Neuronal stem cell (in vitro differentiated cells): ENCODE measurements at regions not wholly inside any gene's neighbourhood (a gene's known extent, or its start where the extent isn't known, plus 50 kb on each side); places are given as distances from the start of the nearest gene placed in this dataset.
A peak's percentile ranks its signal among the peaks of the same experiment; 100 is the strongest.

Experiments
- DNase-seq: peaks from one replicate; pipeline ENCODE4 v3.0.0-alpha.2; 2013; ENCODE audit warnings: low spot score
- H2AFZ ChIP-seq: one replicate; pipeline ENCODE4 v1.6.1; 2013; ENCODE audit warnings: mild to moderate bottlenecking, low read length, inconsistent platforms
- H2AK5ac ChIP-seq: 2 replicates; pipeline ENCODE4 v1.6.1; 2013; ENCODE audit warnings: low read depth, mild to moderate bottlenecking, inconsistent platforms, low read length, moderate library complexity, mixed read lengths
- H2BK120ac ChIP-seq: 2 replicates; pipeline ENCODE4 v1.6.1; 2013; ENCODE audit warnings: low read depth, mild to moderate bottlenecking, inconsistent platforms, low read length, moderate library complexity, mixed read lengths
- H2BK12ac ChIP-seq: one replicate; pipeline ENCODE4 v1.6.1; 2013; ENCODE audit warnings: low read length, inconsistent platforms
- H2BK15ac ChIP-seq: 2 replicates; pipeline ENCODE4 v1.6.1; 2013; ENCODE audit warnings: mild to moderate bottlenecking, low read length, inconsistent platforms, mixed read lengths
- H2BK5ac ChIP-seq: one replicate; pipeline ENCODE4 v1.6.1; 2013; ENCODE audit warnings: inconsistent platforms, mild to moderate bottlenecking, low read length, moderate library complexity
- H3K14ac ChIP-seq: one replicate; pipeline ENCODE4 v1.6.1; 2013; ENCODE audit warnings: low read length, inconsistent platforms
- H3K18ac ChIP-seq: 2 replicates; pipeline ENCODE4 v1.6.1; 2013; ENCODE audit warnings: low read length, inconsistent platforms
- H3K23ac ChIP-seq: 2 replicates; pipeline ENCODE4 v1.6.1; 2013; ENCODE audit warnings: low read depth, mild to moderate bottlenecking, mixed read lengths, low read length, inconsistent platforms; ENCODE audit not compliant: poor library complexity
- H3K27ac ChIP-seq: replicated peaks from 3 replicates; pipeline ENCODE4 v1.5.1; 2013; ENCODE audit warnings: low read length, inconsistent platforms
- H3K27me3 ChIP-seq, 3 experiments: 2 replicates each; pipeline ENCODE4 v1.6.1; 2013; ENCODE audit warnings: low read length in 3 of 3, mild to moderate bottlenecking in 2 of 3, inconsistent platforms in 1 of 3, low read depth in 1 of 3, mixed read lengths in 1 of 3, moderate library complexity in 1 of 3; ENCODE audit not compliant: control insufficient read depth in 3 of 3, insufficient read depth in 3 of 3
- H3K36me3 ChIP-seq, 2 donors: replicated peaks in 1 of 2; 2 replicates each; pipeline ENCODE4 v1.6.1; 2013; ENCODE audit warnings: low read length in 2 of 2; ENCODE audit not compliant: control insufficient read depth in 2 of 2, insufficient read depth in 2 of 2
- H3K4ac ChIP-seq: 2 replicates; pipeline ENCODE4 v1.6.1; 2013; ENCODE audit warnings: inconsistent platforms, mild to moderate bottlenecking, low read length, moderate library complexity
- H3K4me1 ChIP-seq, 2 donors: 1 replicate in 1 of 2; 2 replicates in 1 of 2; pipeline ENCODE4 v1.6.1; 2013; ENCODE audit warnings: low read length in 2 of 2, low read depth in 1 of 2; ENCODE audit not compliant: control insufficient read depth in 2 of 2, insufficient read depth in 1 of 2
- H3K4me2 ChIP-seq: one replicate; pipeline ENCODE4 v1.6.1; 2013; ENCODE audit warnings: mild to moderate bottlenecking, low read length, inconsistent platforms; ENCODE audit not compliant: insufficient read depth, poor library complexity, severe bottlenecking
- H3K4me3 ChIP-seq, 2 donors: 2 replicates each; pipeline ENCODE4 v1.5.1; 2013; ENCODE audit warnings: low read length in 2 of 2, mild to moderate bottlenecking in 2 of 2, inconsistent platforms in 1 of 2, moderate library complexity in 1 of 2
- H3K79me1 ChIP-seq: one replicate; pipeline ENCODE4 v1.6.1; 2013; ENCODE audit warnings: low read depth, mild to moderate bottlenecking, inconsistent platforms, low read length, moderate library complexity
- H3K9ac ChIP-seq: one replicate; pipeline ENCODE4 v1.6.1; 2013; ENCODE audit warnings: mild to moderate bottlenecking, low read depth, low read length, inconsistent platforms; ENCODE audit not compliant: poor library complexity
- H3K9me3 ChIP-seq, 2 donors: replicated peaks in 1 of 2; 2 replicates each; pipeline versions ENCODE3 to v1.6.1; 2013; ENCODE audit warnings: low read length in 2 of 2, mild to moderate bottlenecking in 2 of 2, inconsistent platforms in 1 of 2, low read depth in 1 of 2, mixed read lengths in 1 of 2, moderate library complexity in 1 of 2; ENCODE audit not compliant: control insufficient read depth in 2 of 2, insufficient read depth in 1 of 2
- H4K8ac ChIP-seq: one replicate; pipeline ENCODE4 v1.6.1; 2013; ENCODE audit warnings: low read depth, mild to moderate bottlenecking, inconsistent platforms, low read length, moderate library complexity
- H4K91ac ChIP-seq: one replicate; pipeline ENCODE4 v1.6.1; 2013; ENCODE audit warnings: low read length, low read depth, mild to moderate bottlenecking, inconsistent platforms; ENCODE audit not compliant: poor library complexity
- WGBS, 2 donors: extraction: QIAGEN DNeasy Blood & Tissue Kit; methylation state at CpG; one replicate each; pipeline ENCODE4 v1.1.7; 2013; ENCODE audit warnings: missing lambda C conversion rate in 2 of 2, mixed read lengths in 1 of 2; ENCODE audit not compliant: insufficient read length in 2 of 2, insufficient replicate concordance in 1 of 2; ENCODE audit errors: extremely low coverage in 2 of 2; 5-methylcytosine and 5-hydroxymethylcytosine counted together

- H3K4ac ChIP-seq = no peak overlapping the region
- H3K27me3 ChIP-seq = no peaks in the 10 kb centered on the region
- no peak overlapping the region for H4K91ac ChIP-seq
- H3K4me1 ChIP-seq = peaks cover 13 to 14% of the 10 kb centered on the region in 2 donors
- H3K9ac ChIP-seq = no peak overlapping the region
- no peaks in the 10 kb centered on the region for H3K36me3 ChIP-seq
- no peaks in the 10 kb centered on the region for H3K9me3 ChIP-seq
- no peak overlapping the region for H3K27ac ChIP-seq
- no peak overlapping the region for H3K23ac ChIP-seq
- H3K14ac ChIP-seq = no peak overlapping the region
- H2BK5ac ChIP-seq = no peak overlapping the region
- no peak overlapping the region for H3K4me2 ChIP-seq
- H3K79me1 ChIP-seq = no peaks in the 10 kb centered on the region
- no peak overlapping the region for H2BK12ac ChIP-seq
- DNase-seq = no peak
- no peak overlapping the region for H2BK15ac ChIP-seq
- WGBS, 2 donors = no CpG with 5 or more reads among the region's 4 CpGs
- no peak overlapping the region for H4K8ac ChIP-seq
- no peak overlapping the region for H3K4me3 ChIP-seq
- H3K18ac ChIP-seq = no peak overlapping the region
- peak overlapping the region; percentile 81 for H2AFZ ChIP-seq
- H2AK5ac ChIP-seq = no peak overlapping the region
- no peak overlapping the region for H2BK120ac ChIP-seq
These were observed 227.4 kb downstream of the UACA start for GRCh38 chr15:70535955-70536338.

DNA sequence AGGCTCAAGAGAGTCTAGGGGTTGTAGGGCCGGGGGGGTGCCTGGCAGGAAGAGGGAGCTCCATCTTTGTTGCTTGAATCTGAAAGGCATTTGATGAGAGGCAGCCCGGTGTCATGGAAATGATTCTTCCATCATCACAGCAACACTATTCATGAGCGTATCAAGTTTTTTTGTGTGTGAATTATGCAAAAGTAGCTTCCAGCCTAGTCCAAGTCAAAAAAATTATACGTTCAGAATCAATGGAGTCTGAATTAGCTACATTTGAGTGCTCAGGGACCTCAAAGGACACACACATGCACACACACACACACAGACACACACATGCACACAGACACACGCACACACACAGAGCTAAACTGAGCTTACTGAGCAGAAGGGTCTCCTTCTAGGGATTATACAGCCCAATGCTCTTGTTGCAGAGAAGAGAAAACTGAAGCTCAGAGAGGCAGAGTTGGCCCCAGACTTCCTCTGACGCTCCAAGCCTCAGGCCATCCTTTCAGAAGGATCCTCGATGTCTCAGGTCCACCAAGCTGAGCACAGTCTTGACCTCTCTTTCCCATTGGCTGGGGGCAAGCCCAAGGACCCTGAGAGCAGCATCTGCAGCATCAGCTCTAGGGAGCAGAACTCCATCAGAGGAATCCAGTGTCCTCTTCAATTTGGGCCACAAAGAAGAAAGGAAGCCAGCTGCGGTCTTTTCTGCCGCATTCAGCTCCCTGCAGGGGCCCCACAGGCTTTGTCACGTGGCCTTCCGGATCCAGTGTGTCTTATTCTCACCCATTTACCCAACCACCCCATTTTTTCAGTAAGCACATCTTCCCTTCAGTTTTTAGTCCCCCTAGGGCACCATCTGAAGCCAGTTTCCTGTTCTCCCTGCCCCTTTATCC, 228.0 kb downstream of the UACA start:
- H3K27me3 ChIP-seq = no peaks in the 10 kb centered on the region
- H3K4me1 ChIP-seq = peaks cover 13 to 14% of the 10 kb centered on the region in 2 donors
- H3K4me3 ChIP-seq = no peak overlapping the region
- no peak overlapping the region for H3K9ac ChIP-seq
- no peak overlapping the region for H3K14ac ChIP-seq
- no peak for DNase-seq
- H2AK5ac ChIP-seq = no peak overlapping the region
- no CpG with 5 or more reads among the region's 11 CpGs for WGBS, 2 donors
- no peak overlapping the region for H4K91ac ChIP-seq
- no peak overlapping the region for H2BK12ac ChIP-seq
- H3K23ac ChIP-seq = no peak overlapping the region
- no peak overlapping the region for H2BK120ac ChIP-seq
- H2BK15ac ChIP-seq = no peak overlapping the region
- H2BK5ac ChIP-seq = no peak overlapping the region
- H4K8ac ChIP-seq = no peak overlapping the region
- H3K4me2 ChIP-seq = no peak overlapping the region
- no peaks in the 10 kb centered on the region for H3K36me3 ChIP-seq
- H3K18ac ChIP-seq = peak overlapping the region; percentile 45
- H3K79me1 ChIP-seq = no peaks in the 10 kb centered on the region
- H3K27ac ChIP-seq = no peak overlapping the region
- no peak overlapping the region for H3K4ac ChIP-seq
- H3K9me3 ChIP-seq = no peaks in the 10 kb centered on the region
- H2AFZ ChIP-seq = peak overlapping the region; percentile 81

GRCh38 chr15:70533931-70534742, 229.2 kb downstream of the UACA start:
- Histone ChIP-seq H3K27me3 (no peaks in the 10 kb centered on the region), H3K4ac (no peak overlapping the region), H4K91ac (no peak overlapping the region), H3K14ac (no peak overlapping the region), H3K27ac (no peak overlapping the region), H3K18ac (no peak overlapping the region), H2BK120ac (no peak overlapping the region), H2BK15ac (no peak overlapping the region), H3K9ac (no peak overlapping the region), H3K4me3 (no peak overlapping the region), H2AFZ (no peak overlapping the region), H4K8ac (no peak overlapping the region), H3K4me2 (no peak overlapping the region), H3K9me3 (no peaks in the 10 kb centered on the region), H2BK5ac (no peak overlapping the region), H3K4me1 (peaks cover 13 to 14% of the 10 kb centered on the region in 2 donors), H2BK12ac (no peak overlapping the region), H3K36me3 (no peaks in the 10 kb centered on the region), H2AK5ac (no peak overlapping the region), H3K23ac (no peak overlapping the region), H3K79me1 (no peaks in the 10 kb centered on the region)
- DNase-seq = no peak
- no CpG with 5 or more reads among the region's 4 CpGs for WGBS, 2 donors

- WGBS, 2 donors = no CpG with 5 or more reads among the region's 5 CpGs
- H3K18ac ChIP-seq = no peak overlapping the region
These were observed 230.7 kb downstream of the UACA start for GRCh38 chr15:70532531-70533186.

More at GRCh38 chr15:70532531-70533186, 230.7 kb downstream of the UACA start:
- no peak overlapping the region for H2AFZ ChIP-seq
- H3K14ac ChIP-seq = no peak overlapping the region
- H2AK5ac ChIP-seq = no peak overlapping the region
- H3K9me3 ChIP-seq = no peaks in the 10 kb centered on the region
- no peak overlapping the region for H4K91ac ChIP-seq
- H2BK120ac ChIP-seq = no peak overlapping the region
- no peak overlapping the region for H2BK15ac ChIP-seq
- no peak for DNase-seq
- H3K23ac ChIP-seq = no peak overlapping the region
- H3K36me3 ChIP-seq = no peaks in the 10 kb centered on the region
- H3K79me1 ChIP-seq = no peaks in the 10 kb centered on the region
- H3K27me3 ChIP-seq = no peaks in the 10 kb centered on the region
- no peak overlapping the region for H2BK12ac ChIP-seq
- no peak overlapping the region for H3K4me3 ChIP-seq
- H2BK5ac ChIP-seq = no peak overlapping the region
- H3K27ac ChIP-seq = no peak overlapping the region
- no peak overlapping the region for H3K4ac ChIP-seq
- H3K4me1 ChIP-seq = peaks cover 13 to 14% of the 10 kb centered on the region in 2 donors
- no peak overlapping the region for H3K9ac ChIP-seq
- H4K8ac ChIP-seq = no peak overlapping the region
- no peak overlapping the region for H3K4me2 ChIP-seq
